Brain microvascular endothelial cell (primary cell): ENCODE measurements at regions not wholly inside any gene's neighbourhood (a gene's known extent, or its start where the extent isn't known, plus 50 kb on each side); places are given as distances from the start of the nearest gene placed in this dataset.

Experiments
- DNase-seq: peaks from one replicate; pipeline ENCODE4 v3.0.0-alpha.2; 2020
- H3K27ac ChIP-seq: fragments of 250-450 bp; sonication (Bioruptor Pico); 2 replicates; pipeline ENCODE4 v1.5.1; 2020; ENCODE audit warnings: mild to moderate bottlenecking, moderate library complexity
- H3K27me3 ChIP-seq: fragments of 250-450 bp; sonication (Bioruptor Pico); replicated peaks from 2 replicates; pipeline ENCODE4 v1.5.1; 2020; ENCODE audit warnings: mild to moderate bottlenecking
- H3K36me3 ChIP-seq: fragments of 250-450 bp; sonication (Bioruptor Pico); replicated peaks from 2 replicates; pipeline ENCODE4 v1.5.1; 2020; ENCODE audit warnings: mild to moderate bottlenecking
- H3K4me3 ChIP-seq: 2 replicates; pipeline ENCODE4 v1.5.1; 2011; ENCODE audit warnings: low read depth, mild to moderate bottlenecking, control low read depth, low read length, moderate library complexity
- in situ Hi-C: cut with HindIII; loops from 2 replicates; pipeline ENCODE4 v1.10.0; 2017; ENCODE audit warnings: low sequenced_read_pairs, low pct_ligation_motif_present
- TF ChIP-seq, protein P1 (sequence below): IDR thresholded peaks from 2 replicates; pipeline ENCODE4 v1.5.1; 2011; ENCODE audit warnings: low read depth, mild to moderate bottlenecking, moderate library complexity, low read length, control low read depth, inconsistent platforms; ENCODE audit errors: missing control alignments

- Histone ChIP-seq H3K36me3 (no peaks in the 10 kb centered on the region), H3K4me3 (no peak overlapping the region), H3K27me3 (no peaks in the 10 kb centered on the region), H3K27ac (no peak overlapping the region)
- no peak for DNase-seq
- in situ Hi-C loops: no loop called here
- TF ChIP-seq, protein P1, sequence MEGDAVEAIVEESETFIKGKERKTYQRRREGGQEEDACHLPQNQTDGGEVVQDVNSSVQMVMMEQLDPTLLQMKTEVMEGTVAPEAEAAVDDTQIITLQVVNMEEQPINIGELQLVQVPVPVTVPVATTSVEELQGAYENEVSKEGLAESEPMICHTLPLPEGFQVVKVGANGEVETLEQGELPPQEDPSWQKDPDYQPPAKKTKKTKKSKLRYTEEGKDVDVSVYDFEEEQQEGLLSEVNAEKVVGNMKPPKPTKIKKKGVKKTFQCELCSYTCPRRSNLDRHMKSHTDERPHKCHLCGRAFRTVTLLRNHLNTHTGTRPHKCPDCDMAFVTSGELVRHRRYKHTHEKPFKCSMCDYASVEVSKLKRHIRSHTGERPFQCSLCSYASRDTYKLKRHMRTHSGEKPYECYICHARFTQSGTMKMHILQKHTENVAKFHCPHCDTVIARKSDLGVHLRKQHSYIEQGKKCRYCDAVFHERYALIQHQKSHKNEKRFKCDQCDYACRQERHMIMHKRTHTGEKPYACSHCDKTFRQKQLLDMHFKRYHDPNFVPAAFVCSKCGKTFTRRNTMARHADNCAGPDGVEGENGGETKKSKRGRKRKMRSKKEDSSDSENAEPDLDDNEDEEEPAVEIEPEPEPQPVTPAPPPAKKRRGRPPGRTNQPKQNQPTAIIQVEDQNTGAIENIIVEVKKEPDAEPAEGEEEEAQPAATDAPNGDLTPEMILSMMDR: no peak
Observed at GRCh38 chr20:22464312-22465003, 119.9 kb downstream of the FOXA2 start.

DNA sequence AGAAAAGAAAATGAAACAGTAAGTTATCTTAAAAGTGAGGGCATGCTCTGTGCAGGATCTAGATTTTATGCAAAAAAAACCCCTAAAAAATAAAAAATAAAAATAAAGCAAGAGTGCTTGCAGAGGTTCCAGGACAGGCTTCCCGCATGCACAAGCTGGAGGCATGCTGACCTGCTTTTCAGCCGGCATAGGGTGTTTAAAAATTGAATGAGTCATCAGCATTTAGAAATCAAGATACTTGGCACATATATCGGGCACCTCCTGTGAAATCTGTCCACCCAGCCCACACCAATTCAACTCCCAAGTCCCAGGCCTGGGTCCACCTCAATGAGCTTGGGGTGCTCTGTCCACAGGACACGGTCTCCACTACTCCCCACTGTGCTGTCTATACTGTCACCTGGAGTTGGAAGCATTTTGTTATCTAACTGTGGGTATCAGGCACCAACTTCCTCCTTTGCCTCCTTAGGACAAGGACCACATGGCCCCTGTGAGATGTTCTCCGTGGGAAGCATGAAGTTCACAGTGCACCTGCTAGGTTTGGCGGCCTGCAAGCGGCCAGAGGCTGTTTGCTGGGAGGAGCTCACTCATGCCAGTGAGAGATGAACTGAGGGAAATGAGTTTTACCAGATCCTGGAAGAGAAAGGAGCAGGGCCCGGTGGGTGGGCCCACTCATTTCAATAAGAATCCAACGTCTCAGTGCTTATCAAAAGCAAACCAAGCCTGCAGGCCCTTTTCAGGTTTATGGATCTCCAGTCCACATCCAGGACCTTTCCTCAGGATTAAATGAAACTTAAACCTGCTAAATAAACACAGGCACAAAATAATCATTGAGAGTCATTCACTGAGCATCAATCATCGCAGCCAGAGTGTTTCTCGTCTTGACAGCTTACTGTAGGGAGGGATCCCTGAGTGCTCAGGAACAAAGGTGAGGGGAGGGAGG lies 121.1 kb downstream of the FOXA2 start:
- TF ChIP-seq, protein P1: no peak
- no peak for DNase-seq
- Histone ChIP-seq H3K36me3 (no peaks in the 10 kb centered on the region), H3K4me3 (no peak overlapping the region), H3K27me3 (no peaks in the 10 kb centered on the region), H3K27ac (no peak overlapping the region)
- in situ Hi-C loops: no loop called here

- Histone ChIP-seq H3K27ac (no peak overlapping the region), H3K4me3 (no peak overlapping the region), H3K27me3 (no peaks in the 10 kb centered on the region), H3K36me3 (no peaks in the 10 kb centered on the region)
- in situ Hi-C loops: no loop called here
- DNase-seq: no peak
- TF ChIP-seq, protein P1: no peak
Observed at GRCh38 chr20:22460803-22461202, 123.6 kb downstream of the FOXA2 start.

GRCh38 chr20:22460231-22460630 lies 124.1 kb downstream of the FOXA2 start:
- no peaks in the 10 kb centered on the region for H3K36me3 ChIP-seq
- DNase-seq: no peak
- in situ Hi-C loops: no loop called here
- H3K27ac ChIP-seq: no peak overlapping the region
- TF ChIP-seq, protein P1: no peak
- no peaks in the 10 kb centered on the region for H3K27me3 ChIP-seq
- no peak overlapping the region for H3K4me3 ChIP-seq

GRCh38 chr20:22459754-22460153 lies 124.6 kb downstream of the FOXA2 start:
- no peak overlapping the region for H3K27ac ChIP-seq
- in situ Hi-C loops: no loop called here
- H3K36me3 ChIP-seq: no peaks in the 10 kb centered on the region
- no peak overlapping the region for H3K4me3 ChIP-seq
- TF ChIP-seq, protein P1: no peak
- H3K27me3 ChIP-seq: no peaks in the 10 kb centered on the region
- DNase-seq: no peak
